B cell (primary cell): ENCODE measurements at regions not wholly inside any gene's neighbourhood (a gene's known extent, or its start where the extent isn't known, plus 50 kb on each side); places are given as distances from the start of the nearest gene placed in this dataset.

ENCODE experiments used
- ATAC-seq: fragments of 200-7000 bp; cut with Tn5 transposase; one replicate; pipeline ENCODE4 v1.10.0; 2021; ENCODE audit warnings: low read depth, mild to moderate bottlenecking, moderate number of reproducible peaks, moderate library complexity
- CTCF ChIA-PET: fragments of 350-600 bp; sonication (Branson Sonifier 250); formaldehyde crosslinking; loops from one replicate; lab custom pipeline; 2021; ENCODE audit warnings: antibody characterized with exemption, inconsistent platforms; lab: Charles Lee
- POLR2A ChIA-PET: fragments of 350-600 bp; sonication (Branson Sonifier 250); formaldehyde crosslinking; loops from one replicate; lab custom pipeline; 2021; ENCODE audit warnings: antibody characterized with exemption; lab: Charles Lee
- DNase-seq: peaks from one replicate; pipeline ENCODE4 v3.0.0; 2013
- H2AFZ ChIP-seq: 2 replicates; pipeline ENCODE4 v1.6.1; 2012; ENCODE audit warnings: mild to moderate bottlenecking, low read depth, low read length; ENCODE audit not compliant: insufficient read depth, poor library complexity, severe bottlenecking
- H3K27ac ChIP-seq, 2 donors: 1 replicate in 1 of 2; 2 replicates in 1 of 2; pipeline ENCODE4 v1.5.1; 2012 to 2013; ENCODE audit warnings: low read length in 2 of 2, mild to moderate bottlenecking in 2 of 2, moderate library complexity in 1 of 2
- H3K27me3 ChIP-seq, 4 experiments: fragments of 200-600 bp in 1 of 4; sonication (generic) in 1 of 4; replicated peaks in 1 of 4; 1 replicate in 2 of 4; 2 replicates in 2 of 4; pipeline versions ENCODE4 v1.6.1 to v1.7.0; 2013 to 2016; ENCODE audit warnings: low read length in 3 of 4, mild to moderate bottlenecking in 2 of 4, mixed read lengths in 1 of 4, moderate library complexity in 1 of 4; ENCODE audit not compliant: insufficient read depth in 4 of 4, control insufficient read depth in 3 of 4; ENCODE audit errors: control extremely low read depth in 1 of 4
- H3K36me3 ChIP-seq, 2 experiments: replicated peaks in 1 of 2; 1 replicate in 1 of 2; 2 replicates in 1 of 2; pipeline versions ENCODE4 v1.6.1 to v1.7.1; 2013; ENCODE audit warnings: low read length in 1 of 2; ENCODE audit not compliant: insufficient read depth in 2 of 2, control insufficient read depth in 1 of 2; ENCODE audit errors: control extremely low read depth in 1 of 2, extremely low read depth in 1 of 2
- H3K4me1 ChIP-seq, 2 donors: fragments of 200-600 bp in 1 of 2; sonication (generic) in 1 of 2; 1 replicate in 1 of 2; 2 replicates in 1 of 2; pipeline versions ENCODE4 v1.5.1 to v1.6.1; 2013 to 2017; ENCODE audit warnings: low read length in 2 of 2; ENCODE audit not compliant: control insufficient read depth in 2 of 2, insufficient read depth in 2 of 2
- H3K4me2 ChIP-seq: replicated peaks from 2 replicates; pipeline ENCODE3; 2012; ENCODE audit warnings: mild to moderate bottlenecking, low read depth, low read length; ENCODE audit not compliant: poor library complexity, severe bottlenecking
- H3K4me3 ChIP-seq, 5 experiments: fragments of 200-600 bp in 1 of 5; sonication (generic) in 1 of 5; 1 replicate in 3 of 5; 2 replicates in 2 of 5; pipeline versions ENCODE4 v1.5.1 to v1.7.0; 2011 to 2016; ENCODE audit warnings: low read length in 4 of 5, mild to moderate bottlenecking in 4 of 5, low read depth in 2 of 5, control low read depth in 1 of 5, moderate library complexity in 1 of 5; ENCODE audit not compliant: insufficient read depth in 1 of 5; ENCODE audit errors: control extremely low read depth in 1 of 5, extremely low read depth in 1 of 5
- H3K79me2 ChIP-seq: fragments of 200-600 bp; sonication (generic); one replicate; pipeline ENCODE4 v1.6.0; 2016; ENCODE audit warnings: low read length; ENCODE audit not compliant: control insufficient read depth, insufficient read depth
- H3K9ac ChIP-seq: fragments of 200-600 bp; sonication (generic); 2 replicates; pipeline ENCODE4 v1.6.1; 2017; ENCODE audit warnings: mild to moderate bottlenecking, low read length, moderate library complexity
- H3K9me3 ChIP-seq, 3 donors: one replicate each; pipeline versions ENCODE4 v1.6.1 to v1.7.1; 2013; ENCODE audit warnings: low read length in 2 of 3; ENCODE audit not compliant: control insufficient read depth in 2 of 3, insufficient read depth in 1 of 3; ENCODE audit errors: control extremely low read depth in 1 of 3
- H4K20me1 ChIP-seq: 2 replicates; pipeline ENCODE4 v1.6.0; 2012; ENCODE audit warnings: mild to moderate bottlenecking, low read length; ENCODE audit not compliant: insufficient read depth, control insufficient read depth, poor library complexity, severe bottlenecking
- H3K27ac Mint-ChIP-seq: one replicate; pipeline ENCODE4 v1.8.0; 2021; ENCODE audit warnings: mixed read lengths
- H3K27me3 Mint-ChIP-seq: one replicate; pipeline ENCODE4 v1.8.0; 2021; ENCODE audit warnings: mixed read lengths
- H3K4me1 Mint-ChIP-seq: one replicate; pipeline ENCODE4 v1.8.0; 2021; ENCODE audit warnings: mixed read lengths
- H3K4me3 Mint-ChIP-seq: one replicate; pipeline ENCODE4 v1.8.0; 2021; ENCODE audit warnings: mixed read lengths
- H3K9me3 Mint-ChIP-seq: one replicate; pipeline ENCODE4 v1.8.0; 2022; ENCODE audit warnings: mixed read lengths; ENCODE audit not compliant: insufficient read depth
- CTCF ChIP-seq: fragments of 200-600 bp; IDR thresholded peaks from one replicate; pipeline ENCODE4 v1.8.0; 2022; ENCODE audit warnings: antibody characterized with exemption, mild to moderate bottlenecking
- EZH2 ChIP-seq: IDR thresholded peaks from 2 replicates; pipeline ENCODE4 v1.6.1; 2012; ENCODE audit warnings: borderline replicate concordance, low read depth, mild to moderate bottlenecking, moderate library complexity, low read length; ENCODE audit not compliant: insufficient read depth, poor library complexity, severe bottlenecking
- WGBS: methylation state at CpG from one replicate; pipeline ENCODE4 v1.1.5; 2013; ENCODE audit warnings: missing lambda C conversion rate; ENCODE audit not compliant: insufficient coverage; 5-methylcytosine and 5-hydroxymethylcytosine counted together
- intact Hi-C: fragments of 100-400 bp; cut with micrococcal nuclease; formaldehyde crosslinking; loops from one replicate; pipeline ENCODE4 v1.10.0; 2022

- H3K36me3 ChIP-seq = no peaks in the 10 kb centered on the region
- WGBS = no CpG with 5 or more reads among the region's 3 CpGs
Measured at GRCh38 chr3:61360297-61360965, 109.2 kb upstream of the FHIT start.

GRCh38 chr3:61369678-61370077 is 118.4 kb upstream of the FHIT start:
- ATAC-seq = no peak

More at GRCh38 chr3:61360297-61360965, 109.2 kb upstream of the FHIT start:
- H3K4me3 Mint-ChIP-seq = no peak overlapping the region
- no peak for DNase-seq
- H4K20me1 ChIP-seq = no peaks in the 10 kb centered on the region
- peaks cover under 1% of the 10 kb centered on the region for H3K9me3 Mint-ChIP-seq
- no peak overlapping the region for H2AFZ ChIP-seq
- H3K9ac ChIP-seq = no peak overlapping the region
- H3K27me3 ChIP-seq = no peaks in the 10 kb centered on the region
- H3K4me2 ChIP-seq = no peak overlapping the region
- ATAC-seq = no peak
- peaks cover 0 to 3% (median 0%) of the 10 kb centered on the region in 3 donors for H3K9me3 ChIP-seq
- intact Hi-C loops = no loop called here
- ChIA-PET CTCF (no interaction called here), POLR2A (no interaction called here)
- H3K27ac ChIP-seq = no peak overlapping the region
- no peaks in the 10 kb centered on the region for H3K27me3 Mint-ChIP-seq
- peaks cover 0 to 3% of the 10 kb centered on the region in 2 donors for H3K4me1 ChIP-seq
- TF ChIP-seq EZH2 (no peak), CTCF (no peak)
- no peak overlapping the region for H3K4me3 ChIP-seq
- peaks cover 2% of the 10 kb centered on the region for H3K4me1 Mint-ChIP-seq
- H3K27ac Mint-ChIP-seq = no peak overlapping the region
- no peaks in the 10 kb centered on the region for H3K79me2 ChIP-seq

More at GRCh38 chr3:61369678-61370077, 118.4 kb upstream of the FHIT start:
- ChIA-PET POLR2A (no interaction called here), CTCF (no interaction called here)
- H3K79me2 ChIP-seq = no peaks in the 10 kb centered on the region
- no peak for DNase-seq
- peaks cover 2% of the 10 kb centered on the region for H3K9me3 Mint-ChIP-seq
- H3K27ac Mint-ChIP-seq = no peak overlapping the region
- H3K36me3 ChIP-seq = no peaks in the 10 kb centered on the region
- no peaks in the 10 kb centered on the region for H3K4me1 Mint-ChIP-seq
- no peaks in the 10 kb centered on the region for H3K9me3 ChIP-seq
- H4K20me1 ChIP-seq = no peaks in the 10 kb centered on the region
- no peak for TF ChIP-seq EZH2
- TF ChIP-seq CTCF = no peak
- no peaks in the 10 kb centered on the region for H3K27me3 Mint-ChIP-seq
- intact Hi-C loops = no loop called here
- no peaks in the 10 kb centered on the region for H3K27me3 ChIP-seq
- H3K27ac ChIP-seq = no peak overlapping the region
- H3K4me3 ChIP-seq = no peak overlapping the region
- no peak overlapping the region for H2AFZ ChIP-seq
- WGBS = 20% methylated on average over 2 of the region's 2 CpGs
- H3K4me2 ChIP-seq = no peak overlapping the region
- no peak overlapping the region for H3K4me3 Mint-ChIP-seq
- H3K9ac ChIP-seq = no peak overlapping the region
- H3K4me1 ChIP-seq = no peaks in the 10 kb centered on the region
